Effector memory CD4-positive, alpha-beta T cell (primary cell): ENCODE measurements at regions not wholly inside any gene's neighbourhood (a gene's known extent, or its start where the extent isn't known, plus 50 kb on each side); places are given as distances from the start of the nearest gene placed in this dataset.
"Not testable (repeated sequence)": the region's sequence is repeated elsewhere in the genome, so short reads cannot be mapped to it uniquely, and the experiment has no call there.

Experiments
- DNase-seq, 3 donors: peaks; one replicate each; pipeline ENCODE4 v3.0.0-alpha.2; 2020
- H3K27ac ChIP-seq: 2 replicates; pipeline ENCODE4 v1.7.0; 2013; ENCODE audit warnings: mild to moderate bottlenecking, low read length, moderate library complexity; ENCODE audit not compliant: insufficient read depth, poor library complexity, severe bottlenecking
- H3K27me3 ChIP-seq: replicated peaks from 2 replicates; pipeline ENCODE4 v1.7.0; 2013; ENCODE audit warnings: mild to moderate bottlenecking, low read length; ENCODE audit not compliant: insufficient read depth, control insufficient read depth, poor library complexity, severe bottlenecking
- H3K36me3 ChIP-seq: 2 replicates; pipeline ENCODE4 v1.7.0; 2013; ENCODE audit warnings: mild to moderate bottlenecking, low read length, moderate library complexity; ENCODE audit not compliant: control insufficient read depth, insufficient read depth
- H3K4me1 ChIP-seq: 2 replicates; pipeline ENCODE4 v1.7.0; 2013; ENCODE audit warnings: low read length, mild to moderate bottlenecking; ENCODE audit not compliant: control insufficient read depth, insufficient read depth, poor library complexity, severe bottlenecking
- H3K4me3 ChIP-seq: 2 replicates; pipeline ENCODE4 v1.7.0; 2013; ENCODE audit warnings: low read length, low read depth, mild to moderate bottlenecking; ENCODE audit not compliant: insufficient read depth, poor library complexity, severe bottlenecking
- H3K9me3 ChIP-seq: 2 replicates; pipeline ENCODE4 v1.7.0; 2013; ENCODE audit warnings: mild to moderate bottlenecking, low read length, moderate library complexity; ENCODE audit not compliant: control insufficient read depth

GRCh38 chr3:107909583-107909982 lies 181.2 kb downstream of the CD47 start:
- H3K36me3 ChIP-seq, H3K4me1 ChIP-seq, H3K4me3 ChIP-seq, H3K27me3 ChIP-seq, DNase-seq, H3K27ac ChIP-seq, H3K9me3 ChIP-seq: not testable (repeated sequence)

- DNase-seq: no peak
- Histone ChIP-seq H3K4me1 (no peaks in the 10 kb centered on the region), H3K36me3 (no peaks in the 10 kb centered on the region), H3K4me3 (no peak overlapping the region), H3K27me3 (no peaks in the 10 kb centered on the region), H3K9me3 (no peaks in the 10 kb centered on the region), H3K27ac (no peak overlapping the region)
Measured at GRCh38 chr3:107907996-107908395, 182.8 kb downstream of the CD47 start.

- Histone ChIP-seq H3K4me3 (no peak overlapping the region), H3K9me3 (no peaks in the 10 kb centered on the region), H3K36me3 (no peaks in the 10 kb centered on the region), H3K4me1 (no peaks in the 10 kb centered on the region), H3K27me3 (no peaks in the 10 kb centered on the region), H3K27ac (no peak overlapping the region)
- DNase-seq: no peak
Measured at GRCh38 chr3:107904536-107905066, 186.2 kb downstream of the CD47 start.

GRCh38 chr3:107899990-107900651 lies 190.7 kb downstream of the CD47 start:
- no peak for DNase-seq
- no peak overlapping the region for H3K4me3 ChIP-seq
- no peaks in the 10 kb centered on the region for H3K9me3 ChIP-seq
- H3K4me1 ChIP-seq: no peaks in the 10 kb centered on the region
- no peak overlapping the region for H3K27ac ChIP-seq
- H3K36me3 ChIP-seq: no peaks in the 10 kb centered on the region
- no peaks in the 10 kb centered on the region for H3K27me3 ChIP-seq

- no peak for DNase-seq
- Histone ChIP-seq H3K9me3 (no peaks in the 10 kb centered on the region), H3K27me3 (no peaks in the 10 kb centered on the region), H3K36me3 (no peaks in the 10 kb centered on the region), H3K4me1 (no peaks in the 10 kb centered on the region), H3K4me3 (no peak overlapping the region), H3K27ac (no peak overlapping the region)
Measured at GRCh38 chr3:107897471-107898061, 193.3 kb downstream of the CD47 start.

- Histone ChIP-seq H3K36me3 (no peaks in the 10 kb centered on the region), H3K4me1 (no peaks in the 10 kb centered on the region), H3K9me3 (no peaks in the 10 kb centered on the region), H3K27ac (no peak overlapping the region), H3K4me3 (no peak overlapping the region), H3K27me3 (no peaks in the 10 kb centered on the region)
- no peak for DNase-seq
Measured at GRCh38 chr3:107894998-107895397, 195.8 kb downstream of the CD47 start.

GRCh38 chr3:107892955-107893624 lies 197.7 kb downstream of the CD47 start:
- Histone ChIP-seq H3K27ac (no peak overlapping the region), H3K4me1 (no peaks in the 10 kb centered on the region), H3K27me3 (no peaks in the 10 kb centered on the region), H3K9me3 (no peaks in the 10 kb centered on the region), H3K4me3 (no peak overlapping the region), H3K36me3 (no peaks in the 10 kb centered on the region)
- no peak for DNase-seq

- DNase-seq: no peak
- H3K4me3 ChIP-seq: no peak overlapping the region
- H3K4me1 ChIP-seq: no peaks in the 10 kb centered on the region
- no peaks in the 10 kb centered on the region for H3K9me3 ChIP-seq
- no peaks in the 10 kb centered on the region for H3K27me3 ChIP-seq
- H3K36me3 ChIP-seq: no peaks in the 10 kb centered on the region
- no peak overlapping the region for H3K27ac ChIP-seq
Measured at GRCh38 chr3:107884719-107885460, 205.9 kb downstream of the CD47 start.

GRCh38 chr3:107884028-107884427 lies 206.8 kb downstream of the CD47 start:
- no peak for DNase-seq
- no peaks in the 10 kb centered on the region for H3K36me3 ChIP-seq

More at GRCh38 chr3:107884028-107884427, 206.8 kb downstream of the CD47 start:
- no peaks in the 10 kb centered on the region for H3K4me1 ChIP-seq
- H3K27ac ChIP-seq: no peak overlapping the region
- H3K4me3 ChIP-seq: no peak overlapping the region
- no peaks in the 10 kb centered on the region for H3K9me3 ChIP-seq
- no peaks in the 10 kb centered on the region for H3K27me3 ChIP-seq
